RPMI8226 (cell line): ENCODE measurements at regions not wholly inside any gene's neighbourhood (a gene's known extent, or its start where the extent isn't known, plus 50 kb on each side); places are given as distances from the start of the nearest gene placed in this dataset.

ENCODE experiments used
- DNase-seq: peaks from one replicate; pipeline ENCODE4 v3.0.0-alpha.2; 2015

GRCh38 chr17:36730095-36730808, 128.9 kb downstream of the MRM1 start:
- DNase-seq = no peak

DNA sequence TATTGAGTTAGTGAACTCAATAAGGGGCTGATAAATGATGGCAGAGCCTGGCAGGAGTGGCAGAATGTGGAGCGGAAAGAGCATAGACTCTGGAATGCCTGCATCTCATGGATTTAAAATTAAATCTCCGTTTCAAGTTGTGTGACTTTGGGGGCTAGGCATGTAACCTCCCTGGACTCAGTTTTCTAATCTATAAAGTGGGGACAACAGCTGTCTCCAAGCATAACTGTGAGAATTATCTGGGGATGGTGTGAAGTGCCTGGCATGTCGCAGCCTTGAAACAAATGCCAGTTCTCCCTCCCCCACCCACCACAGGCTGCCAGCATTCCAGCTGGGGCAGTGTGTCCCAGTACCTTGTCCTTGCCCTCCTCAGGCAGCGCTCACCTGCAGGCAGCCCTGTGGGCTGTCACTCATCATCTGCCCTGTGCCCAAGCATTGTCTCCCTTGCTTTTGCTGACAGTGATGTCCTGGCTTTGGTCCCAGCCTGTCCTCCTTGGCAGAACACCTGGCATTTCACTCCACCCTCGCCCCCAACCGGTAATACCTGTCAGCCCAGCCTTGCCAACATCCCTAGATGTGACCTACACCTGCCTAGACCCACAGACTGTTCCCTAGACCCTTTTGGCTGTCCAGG, 129.6 kb downstream of the MRM1 start:
- peak; percentile 67 for DNase-seq

GRCh38 chr17:36731811-36732210, 130.4 kb downstream of the MRM1 start:
- DNase-seq = no peak

DNA sequence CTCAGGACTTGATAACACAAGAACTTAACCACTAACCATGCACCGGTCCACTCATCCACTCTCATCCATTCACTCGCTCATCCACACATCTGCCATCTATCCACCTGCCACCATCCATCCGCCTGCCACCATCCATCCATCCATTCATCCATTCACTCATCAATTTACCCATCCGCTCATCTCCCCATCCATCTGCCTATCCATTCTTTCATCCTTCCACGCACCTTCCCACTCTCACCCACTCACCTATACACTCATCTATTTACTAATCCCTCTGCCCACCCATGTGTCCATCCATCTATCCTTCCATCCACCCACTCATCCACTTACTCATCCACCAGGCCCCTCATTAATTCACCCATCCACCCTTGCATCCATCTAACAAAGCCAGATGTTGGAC, 131.0 kb downstream of the MRM1 start:
- DNase-seq = no peak

DNA sequence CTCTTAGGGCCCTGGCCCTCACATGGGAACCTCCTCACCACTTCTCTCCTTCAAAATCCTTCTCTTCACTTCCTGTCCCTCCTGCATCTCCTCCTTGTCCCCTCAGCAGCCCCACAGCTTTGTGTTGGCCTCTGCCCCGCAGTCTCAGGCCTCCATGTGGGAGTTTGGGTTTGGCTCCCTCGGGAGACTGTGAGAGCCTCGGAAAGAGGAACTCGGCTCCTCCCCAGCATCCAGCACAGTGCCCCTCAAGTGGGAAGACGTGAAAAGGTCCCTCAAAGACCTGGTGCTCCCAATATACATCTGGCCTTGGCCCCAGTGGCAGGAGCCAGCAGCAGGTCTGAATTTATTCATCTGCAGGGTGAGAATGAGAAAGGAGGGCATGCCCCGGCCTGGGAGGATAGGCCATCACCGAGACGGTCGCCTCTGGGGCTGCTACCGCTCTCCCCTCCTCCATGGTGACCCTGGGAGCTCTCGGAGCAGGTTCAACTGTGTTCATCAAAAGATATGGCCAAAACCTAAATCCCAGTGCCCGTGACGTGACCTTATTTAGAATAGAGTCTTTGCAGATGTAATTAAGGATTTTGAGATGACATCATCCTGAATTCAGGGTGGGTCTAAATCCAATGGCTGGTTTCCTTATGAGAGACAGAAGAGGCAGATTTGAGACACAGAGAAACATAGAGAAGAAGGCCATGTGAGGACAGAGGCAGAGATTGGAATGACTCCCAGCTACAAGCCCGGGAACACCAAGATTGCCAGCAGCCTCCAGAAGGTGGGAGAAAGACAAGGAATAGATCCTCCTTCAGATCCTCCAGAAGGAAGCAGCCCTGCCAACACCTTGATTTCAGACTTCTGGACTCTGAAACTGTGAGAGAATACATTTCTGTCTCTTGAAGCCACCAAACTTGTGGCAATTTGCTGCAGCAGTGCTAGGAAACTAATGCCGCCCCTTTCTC, 135.1 kb downstream of the MRM1 start:
- no peak for DNase-seq

- DNase-seq = no peak
These were observed 137.8 kb downstream of the MRM1 start for GRCh38 chr17:36739208-36739607.

- DNase-seq = no peak
These were observed 138.8 kb downstream of the MRM1 start for GRCh38 chr17:36740157-36740556.

DNA sequence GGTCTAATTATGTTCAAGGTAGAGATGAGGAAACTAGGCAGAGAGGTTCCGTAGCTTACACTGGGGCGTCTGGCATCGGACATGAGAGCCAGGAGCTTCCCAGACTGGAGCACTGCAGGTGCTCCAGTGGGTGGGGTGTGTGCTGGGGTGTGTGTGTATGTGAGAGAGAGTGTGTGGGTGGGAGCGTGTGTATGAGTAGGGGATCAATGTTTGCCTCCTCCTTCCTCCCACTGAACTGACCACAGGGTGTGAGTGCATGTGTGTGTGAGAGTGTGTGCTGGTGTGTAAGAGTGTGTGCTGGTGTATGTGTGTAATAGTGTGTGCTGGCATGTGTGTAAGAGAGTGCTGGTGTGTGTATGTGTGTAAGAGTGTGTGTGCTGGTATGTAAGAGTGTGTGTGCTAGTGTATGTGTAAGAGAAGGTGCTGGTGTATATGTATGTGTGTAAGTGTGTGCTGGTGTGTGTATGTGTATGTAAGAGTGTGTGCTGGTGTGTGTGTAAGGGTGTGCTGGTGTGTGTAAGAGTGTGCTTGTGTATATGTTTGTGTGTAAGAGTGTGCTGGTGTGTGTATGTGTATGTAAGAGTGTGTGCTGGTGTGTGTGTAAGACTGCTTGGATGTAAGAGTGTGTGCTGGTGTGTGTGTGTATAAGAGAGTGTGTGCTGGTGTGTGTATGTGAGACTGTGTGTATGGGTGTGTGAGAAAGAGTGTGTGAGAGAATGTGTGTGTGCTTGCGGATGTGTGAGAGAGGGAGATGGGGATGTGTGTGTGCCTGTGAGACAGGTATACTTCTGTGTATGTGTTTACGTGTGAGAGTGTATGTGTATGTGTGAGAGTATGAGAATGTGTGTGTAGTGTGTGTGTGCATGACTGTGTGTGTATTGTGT, 139.9 kb downstream of the MRM1 start:
- DNase-seq = no peak

DNA sequence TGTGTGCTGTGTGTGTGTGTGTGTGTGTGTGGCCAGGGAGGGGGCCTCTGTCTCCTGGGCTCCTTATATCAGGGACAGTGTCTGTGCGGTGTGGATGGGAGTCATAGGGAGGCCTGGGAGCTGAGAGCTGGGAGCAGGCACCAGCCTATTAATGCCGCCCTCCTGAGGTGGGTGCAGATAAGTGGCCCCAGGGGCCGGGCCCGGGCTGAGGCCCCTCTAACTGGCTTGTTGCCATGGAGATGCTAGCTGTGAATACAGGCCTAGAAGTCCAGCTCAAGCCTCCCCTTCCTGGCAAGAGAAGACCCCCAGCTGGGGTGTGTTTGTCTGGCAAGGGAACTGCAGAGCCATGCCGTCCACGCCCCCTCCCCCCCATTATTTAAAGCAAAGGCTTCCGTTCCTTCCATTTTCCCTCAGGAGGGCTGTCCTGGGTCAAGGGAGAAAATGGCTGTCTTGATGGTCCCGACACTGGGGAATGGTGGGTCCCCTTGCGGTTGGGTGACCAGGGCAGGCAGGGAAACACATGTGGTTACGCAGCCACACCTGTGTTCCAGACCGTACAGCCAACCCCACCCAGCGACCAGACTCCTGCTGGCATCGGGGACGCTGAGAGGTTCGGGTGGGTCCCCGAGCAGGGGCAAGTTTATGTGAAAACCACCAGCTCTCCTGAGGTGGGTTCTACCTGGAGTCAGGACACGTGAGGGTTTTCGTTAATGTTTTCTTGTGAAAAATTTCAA, 141.1 kb downstream of the MRM1 start:
- no peak for DNase-seq

GRCh38 chr17:36743130-36743529, 141.7 kb downstream of the MRM1 start:
- DNase-seq = no peak

DNA sequence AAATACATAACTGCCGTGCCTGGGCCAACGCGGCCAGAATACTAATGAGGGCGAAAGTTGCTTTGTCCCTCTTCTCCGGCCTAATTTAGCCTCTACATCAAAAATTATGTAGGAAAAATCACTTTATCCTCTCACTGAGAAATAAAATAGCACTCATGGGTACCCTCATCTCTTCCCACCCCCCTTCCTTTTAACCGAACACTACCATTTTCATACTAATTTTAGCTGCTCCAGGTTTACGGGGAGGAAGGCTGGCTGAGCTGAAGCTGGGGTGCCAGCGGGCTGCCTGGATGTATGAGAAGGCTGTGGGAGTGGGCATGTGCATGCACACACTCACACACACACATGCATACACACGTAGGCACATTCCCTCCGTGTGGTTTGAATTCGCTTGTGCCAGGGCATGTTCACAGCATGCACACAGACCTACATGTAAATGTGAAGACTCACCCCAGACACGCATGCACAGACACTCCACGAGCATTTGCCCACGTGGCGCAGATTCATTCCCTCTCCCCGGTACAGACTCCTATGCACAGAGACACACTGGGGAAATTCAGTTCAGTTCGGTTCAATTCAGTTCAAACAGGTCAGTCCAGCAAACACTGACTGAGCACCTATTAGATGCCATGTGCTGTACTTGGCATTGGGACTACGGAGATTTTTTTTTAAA, 145.1 kb downstream of the MRM1 start:
- DNase-seq = no peak

GRCh38 chr17:36747861-36748260, 146.5 kb downstream of the MRM1 start:
- no peak for DNase-seq

DNA sequence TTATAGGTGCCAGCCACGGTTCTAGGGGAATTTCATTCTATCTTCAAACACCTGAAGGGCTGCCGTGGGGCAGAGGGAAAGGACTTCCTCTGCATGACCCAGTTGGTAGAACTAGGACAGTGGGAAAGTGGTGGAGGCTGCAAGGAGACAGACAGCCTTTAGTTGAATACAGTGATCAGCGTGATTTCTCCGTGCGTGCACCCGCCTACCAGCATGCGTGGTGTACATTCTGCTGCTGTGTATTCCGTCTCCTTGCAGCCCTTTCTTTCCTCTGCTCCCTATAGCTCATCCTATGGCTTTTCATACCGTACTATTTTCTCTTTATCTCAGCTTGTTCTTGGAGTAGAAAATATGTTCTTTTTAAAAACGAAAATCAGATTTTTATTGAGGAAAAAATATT, 146.9 kb downstream of the MRM1 start:
- DNase-seq = no peak

GRCh38 chr17:36749493-36749892, 148.1 kb downstream of the MRM1 start:
- DNase-seq = no peak

DNA sequence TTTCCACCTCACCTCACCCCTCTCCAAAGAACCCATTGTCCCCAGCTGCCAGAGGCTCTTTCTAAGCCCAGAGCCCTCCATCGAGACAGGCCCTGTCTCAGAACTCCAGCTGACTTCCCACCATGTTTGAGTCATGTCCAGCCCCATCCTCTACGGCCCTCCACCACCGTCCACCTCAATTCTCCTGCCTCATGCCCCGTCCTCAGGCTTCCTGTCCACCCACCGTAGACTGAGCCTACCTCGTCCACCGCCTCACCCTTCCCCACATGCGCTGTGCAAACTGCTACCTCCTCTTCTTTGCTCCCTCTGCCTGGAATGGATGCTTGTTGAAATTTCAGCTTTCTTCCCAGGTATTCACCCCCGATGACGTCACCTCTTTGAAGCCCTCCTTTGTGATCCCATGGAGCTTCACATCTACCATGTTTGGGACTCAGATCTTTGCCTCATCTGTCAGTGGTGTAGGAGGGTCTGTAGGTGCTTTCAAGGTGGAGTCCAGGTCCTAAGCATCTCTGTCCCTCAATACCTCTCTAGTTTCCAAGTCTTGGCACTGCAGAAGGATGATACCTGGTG, 149.0 kb downstream of the MRM1 start:
- DNase-seq = no peak

DNA sequence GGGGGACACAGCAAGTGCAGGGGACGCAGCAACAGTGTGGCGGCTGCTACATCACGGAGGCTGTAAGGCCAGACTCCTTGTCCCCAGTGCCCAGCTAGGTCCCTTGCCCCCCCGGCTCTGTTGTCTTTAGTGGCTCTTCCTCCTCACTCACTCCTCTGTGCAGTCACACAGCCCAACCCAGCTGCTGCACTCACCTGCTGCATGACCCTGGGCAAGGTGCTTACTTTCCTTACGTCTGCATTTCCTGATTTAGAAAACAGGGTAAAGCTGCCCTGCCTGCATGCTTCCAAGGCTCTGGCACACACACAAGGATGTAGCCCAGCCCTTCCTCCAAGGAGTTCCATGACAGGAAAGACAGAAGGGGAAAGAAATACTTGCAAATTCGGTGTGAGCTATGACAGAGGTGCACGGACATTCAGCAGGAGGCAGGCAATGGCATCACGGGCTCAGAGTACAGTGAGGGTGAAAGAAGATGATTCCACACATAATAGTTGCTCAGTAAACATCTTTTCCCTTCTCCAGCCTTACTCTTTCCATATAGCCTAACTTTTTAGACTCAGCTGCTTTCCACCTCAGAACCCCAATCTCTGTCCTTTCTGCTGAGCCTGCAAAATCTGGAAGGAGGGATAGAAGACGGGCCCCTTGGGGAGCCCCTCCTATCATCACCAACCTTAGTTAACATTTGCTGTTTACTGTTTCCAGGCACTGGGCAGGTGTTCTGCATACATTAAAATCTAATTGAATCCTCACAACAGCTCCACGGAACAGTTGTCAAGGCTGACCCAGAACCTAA, 150.9 kb downstream of the MRM1 start:
- DNase-seq = peak; percentile 54

GRCh38 chr17:36755586-36755985, 154.2 kb downstream of the MRM1 start:
- peak; percentile 67 for DNase-seq

DNA sequence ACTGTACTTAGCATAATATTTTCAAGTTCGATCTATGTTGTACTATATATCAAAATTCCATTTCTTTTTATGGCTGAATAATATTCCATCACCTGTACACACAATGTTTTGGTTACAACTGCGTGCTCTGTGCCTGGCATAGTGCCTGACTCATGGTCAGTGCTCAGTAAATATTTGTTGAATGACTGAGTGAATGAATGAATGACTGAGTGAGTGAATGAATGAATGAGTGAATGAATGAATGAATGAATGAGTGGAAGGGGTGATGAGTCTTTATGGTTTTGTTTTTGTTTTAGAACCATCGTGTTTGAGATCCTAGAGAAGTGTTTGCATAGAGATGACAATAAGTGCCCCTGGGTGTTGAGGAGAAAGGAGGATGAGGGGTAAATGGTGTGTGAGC, 155.3 kb downstream of the MRM1 start:
- no peak for DNase-seq

DNA sequence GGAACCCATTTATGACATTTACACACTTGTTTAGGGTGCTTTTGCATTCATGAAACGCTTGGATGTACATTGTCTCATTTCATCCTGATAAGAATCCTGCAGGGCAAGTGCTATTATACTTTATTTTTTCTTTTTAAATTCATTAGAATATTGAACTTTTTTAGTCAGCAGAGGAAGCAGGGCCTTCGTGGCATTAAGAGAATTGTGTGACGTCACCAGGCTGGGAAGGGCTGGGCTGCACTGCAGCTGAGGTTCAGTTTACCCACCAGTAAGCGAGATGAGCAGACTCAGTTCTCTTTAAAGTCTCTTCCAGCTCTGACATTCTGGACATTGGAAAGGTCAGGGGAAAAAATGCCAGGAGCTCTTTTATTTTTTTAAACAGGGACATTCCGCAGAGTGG, 159.0 kb downstream of the MRM1 start:
- no peak for DNase-seq
